SK-N-SH (cell line): ENCODE measurements at regions not wholly inside any gene's neighbourhood (a gene's known extent, or its start where the extent isn't known, plus 50 kb on each side); places are given as distances from the start of the nearest gene placed in this dataset.

Experiments used
- CTCF ChIP-seq: fragments of 200-600 bp; sonication (generic); IDR thresholded peaks from 2 replicates; pipeline ENCODE4 v1.6.1; 2017; ENCODE audit warnings: antibody characterized with exemption, mild to moderate bottlenecking, moderate library complexity
- EZH2phosphoT487 ChIP-seq: fragments of 200-600 bp; sonication (generic); IDR thresholded peaks from 2 replicates; pipeline ENCODE4 v1.6.1; 2017; ENCODE audit warnings: low read depth, mixed run types, mild to moderate bottlenecking, antibody characterized with exemption, moderate library complexity, borderline replicate concordance
- FOSL2 ChIP-seq: IDR thresholded peaks from 2 replicates; pipeline ENCODE4 v1.4.0; 2012; ENCODE audit warnings: low read depth, mild to moderate bottlenecking, moderate library complexity, borderline replicate concordance
- JUND ChIP-seq: IDR thresholded peaks from 2 replicates; pipeline ENCODE4 v1.4.0; 2012
- MXI1 ChIP-seq: IDR thresholded peaks from 2 replicates; pipeline ENCODE4 v1.6.1; 2012; ENCODE audit warnings: mild to moderate bottlenecking, low read depth, low read length, improper control_type of control experiment
- NRF1 ChIP-seq: IDR thresholded peaks from 2 replicates; pipeline ENCODE4 v1.6.1; 2012; ENCODE audit warnings: low read depth, mild to moderate bottlenecking, low read length
- POLR2AphosphoS5 ChIP-seq: IDR thresholded peaks from 2 replicates; pipeline ENCODE4 v1.6.1; 2012; ENCODE audit warnings: low read depth, low read length
- RAD21 ChIP-seq: IDR thresholded peaks from 2 replicates; pipeline ENCODE4 v1.6.1; 2012; ENCODE audit warnings: mild to moderate bottlenecking, low read length
- RCOR1 ChIP-seq: fragments of 150-350 bp; IDR thresholded peaks from 2 replicates; pipeline ENCODE4 v1.6.1; 2017; ENCODE audit warnings: antibody characterized with exemption, low read length
- REST ChIP-seq: IDR thresholded peaks from 2 replicates; pipeline ENCODE4 v1.6.1; 2012; ENCODE audit warnings: mild to moderate bottlenecking, low read depth, low read length, moderate library complexity
- SIN3A ChIP-seq: IDR thresholded peaks from 2 replicates; pipeline ENCODE4 v1.6.1; 2012; ENCODE audit warnings: low read depth, mild to moderate bottlenecking, low read length, moderate library complexity, borderline replicate concordance
- TEAD4 ChIP-seq: IDR thresholded peaks from 2 replicates; pipeline ENCODE4 v1.4.0; 2012; ENCODE audit warnings: mild to moderate bottlenecking, borderline replicate concordance; ENCODE audit not compliant: insufficient read depth
- TF ChIP-seq, protein P1 (sequence below): fragments of 150-350 bp; IDR thresholded peaks from 2 replicates; pipeline ENCODE4 v1.6.1; 2017; ENCODE audit warnings: antibody characterized with exemption, low read length, low read depth, borderline replicate concordance

- TF ChIP-seq, protein P1, sequence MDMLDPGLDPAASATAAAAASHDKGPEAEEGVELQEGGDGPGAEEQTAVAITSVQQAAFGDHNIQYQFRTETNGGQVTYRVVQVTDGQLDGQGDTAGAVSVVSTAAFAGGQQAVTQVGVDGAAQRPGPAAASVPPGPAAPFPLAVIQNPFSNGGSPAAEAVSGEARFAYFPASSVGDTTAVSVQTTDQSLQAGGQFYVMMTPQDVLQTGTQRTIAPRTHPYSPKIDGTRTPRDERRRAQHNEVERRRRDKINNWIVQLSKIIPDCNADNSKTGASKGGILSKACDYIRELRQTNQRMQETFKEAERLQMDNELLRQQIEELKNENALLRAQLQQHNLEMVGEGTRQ: no peak
- TF ChIP-seq SIN3A: no peak
- no peak for TF ChIP-seq RAD21
- TF ChIP-seq CTCF: no peak
- TF ChIP-seq MXI1: no peak
- TF ChIP-seq RCOR1: no peak
- no peak for TF ChIP-seq JUND
- TF ChIP-seq NRF1: no peak
- no peak for TF ChIP-seq FOSL2
- no peak for TF ChIP-seq POLR2AphosphoS5
- no peak for TF ChIP-seq EZH2phosphoT487
- no peak for TF ChIP-seq TEAD4
- TF ChIP-seq REST: no peak
Observed at GRCh38 chr7:21251151-21251800, 176.6 kb upstream of the SP4 start.
